SKM-1 (cell line): ENCODE measurements at regions not wholly inside any gene's neighbourhood (a gene's known extent, or its start where the extent isn't known, plus 50 kb on each side); places are given as distances from the start of the nearest gene placed in this dataset.
"Not testable (repeated sequence)": the region's sequence is repeated elsewhere in the genome, so short reads cannot be mapped to it uniquely, and the experiment has no call there.

Experiments
- DNase-seq: peaks from one replicate; lab custom pipeline; 2025; ENCODE audit not compliant: unreplicated experiment; lab: John Stamatoyannopoulos, UW

DNA sequence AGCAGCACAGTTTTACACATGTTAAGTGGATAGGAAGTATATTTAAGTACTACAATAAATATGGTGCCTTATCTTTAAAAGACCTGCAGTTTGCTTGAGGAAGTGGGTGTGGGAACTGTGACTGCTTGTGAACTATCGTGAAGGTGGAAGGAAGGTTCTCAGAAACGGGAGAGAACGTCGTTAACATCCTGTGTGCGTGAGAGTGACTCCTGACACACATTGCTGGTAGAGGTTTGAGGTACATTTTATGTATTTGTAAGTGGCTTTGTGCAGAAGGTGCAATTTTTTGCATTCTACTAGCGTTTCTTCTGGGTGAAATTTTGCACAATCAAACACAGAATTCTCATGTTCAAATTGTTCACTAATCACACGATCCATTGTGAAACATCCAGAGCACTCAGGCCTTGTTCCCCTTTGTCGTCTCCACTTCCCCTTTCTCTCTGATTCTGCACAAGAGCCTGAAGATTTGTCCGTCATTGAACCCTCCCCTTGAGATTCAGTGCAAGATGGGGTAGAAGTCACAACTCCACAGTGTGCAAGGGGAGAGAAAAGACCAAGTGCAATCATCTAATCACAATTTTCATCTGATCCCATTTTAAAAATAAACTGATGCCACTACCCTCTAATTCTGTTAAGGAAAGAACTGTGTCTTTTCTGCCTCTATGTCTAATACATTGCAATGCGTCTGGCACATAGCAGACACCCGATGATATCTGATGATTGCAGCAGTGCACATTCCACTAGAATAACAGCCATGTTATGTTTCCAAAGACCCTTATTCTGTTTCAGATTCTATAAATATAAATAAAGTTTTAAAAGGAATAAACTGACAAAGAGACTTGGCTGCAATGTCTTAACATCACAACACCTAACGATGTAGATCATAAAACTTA lies 279.9 kb downstream of the NEBL start:
- peak; percentile 30 for DNase-seq

- no peak for DNase-seq
Observed at GRCh38 chr10:20616056-20616671, 280.9 kb downstream of the NEBL start.

- DNase-seq = no peak
Observed at GRCh38 chr10:20615395-20615794, 281.7 kb downstream of the NEBL start.

- DNase-seq = no peak
Observed at GRCh38 chr10:20614911-20615310, 282.2 kb downstream of the NEBL start.

DNA sequence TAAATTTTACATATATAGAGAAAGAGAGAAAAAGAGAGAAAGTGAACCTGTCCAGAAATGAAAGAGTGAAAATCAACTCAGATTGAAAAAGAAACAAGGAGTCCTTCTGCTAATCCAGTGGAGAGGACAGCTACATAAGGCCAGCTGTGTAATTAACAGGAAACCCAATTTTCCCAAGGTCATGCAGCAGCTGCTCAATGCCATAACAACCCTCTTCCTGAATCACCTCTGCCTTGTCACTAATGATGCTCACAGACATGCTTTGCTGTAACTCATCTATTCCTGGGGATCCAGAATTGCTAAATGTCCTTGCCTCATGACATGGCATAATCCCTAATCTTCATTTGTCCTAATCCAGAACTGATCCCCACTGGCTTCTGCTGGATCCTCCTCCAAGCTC lies 288.6 kb downstream of the NEBL start:
- no peak for DNase-seq

DNA sequence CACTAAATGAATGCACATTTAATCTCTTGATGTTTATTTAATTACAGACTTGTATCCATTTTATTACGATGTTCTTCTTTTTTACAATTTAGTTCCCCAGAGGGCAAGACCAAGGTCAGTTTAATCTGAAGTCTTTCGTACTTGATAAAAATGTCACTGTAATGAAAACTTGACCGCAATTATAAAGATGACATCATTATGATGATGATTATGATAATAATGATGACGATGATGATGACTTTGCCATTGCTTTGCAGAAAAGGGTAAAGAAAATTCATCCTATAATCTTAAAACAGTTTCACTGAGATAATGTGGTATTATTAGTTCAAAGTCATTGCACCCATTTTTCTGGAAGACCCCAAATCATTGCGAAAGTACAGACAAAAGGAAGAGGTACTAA lies 290.1 kb downstream of the NEBL start:
- DNase-seq = no peak

DNA sequence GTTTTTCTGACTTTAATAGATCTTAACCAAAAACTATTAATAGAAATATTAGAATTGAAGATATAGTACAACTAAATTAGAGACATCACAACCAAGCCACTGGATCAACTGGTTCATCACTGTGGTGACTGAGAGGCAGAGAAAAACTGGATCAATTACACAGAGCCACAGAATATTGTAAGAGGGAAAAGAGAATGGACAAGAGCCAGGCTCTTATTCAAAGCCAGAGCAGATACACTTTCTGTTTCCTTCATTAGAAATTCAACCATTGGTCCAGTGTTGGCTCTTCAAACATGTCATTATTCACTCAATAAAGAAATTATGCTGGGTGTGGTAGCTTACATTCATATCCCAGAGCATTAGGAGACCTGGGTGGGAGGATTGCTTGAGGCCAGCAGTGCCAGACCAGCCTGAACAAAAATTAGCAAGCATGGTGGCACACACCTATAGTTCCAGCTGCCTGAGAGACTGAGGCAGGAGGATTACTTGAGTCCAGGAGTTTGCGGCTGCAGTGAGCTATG lies 295.1 kb downstream of the NEBL start:
- DNase-seq = no peak

DNA sequence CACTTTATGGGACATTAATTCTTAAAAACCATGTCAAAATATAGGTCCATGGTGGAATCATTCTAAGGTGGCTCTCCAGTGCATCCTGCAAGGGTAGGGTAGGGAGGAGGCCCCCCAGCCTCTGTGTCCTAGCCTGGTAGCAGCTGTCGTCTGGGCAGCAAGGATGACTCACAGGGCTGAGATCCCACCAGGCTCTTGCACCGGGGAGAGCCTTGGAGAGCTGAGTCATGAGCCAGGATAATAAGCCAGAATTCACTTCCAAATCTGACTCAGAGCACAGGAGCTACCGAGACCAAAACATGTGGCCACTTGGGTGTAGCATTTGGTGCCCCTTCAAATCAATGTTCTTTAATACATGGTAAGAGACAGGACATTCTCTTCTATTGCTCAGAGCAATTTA lies 298.5 kb downstream of the NEBL start:
- DNase-seq = no peak

GRCh38 chr10:20596911-20597310 lies 300.2 kb downstream of the NEBL start:
- no peak for DNase-seq

- DNase-seq = no peak
Observed at GRCh38 chr10:20596065-20596755, 300.9 kb downstream of the NEBL start.

- no peak for DNase-seq
Observed at GRCh38 chr10:20593649-20594048, 303.5 kb downstream of the NEBL start.

- DNase-seq = no peak
Observed at GRCh38 chr10:20582041-20582440, 315.1 kb downstream of the NEBL start.

DNA sequence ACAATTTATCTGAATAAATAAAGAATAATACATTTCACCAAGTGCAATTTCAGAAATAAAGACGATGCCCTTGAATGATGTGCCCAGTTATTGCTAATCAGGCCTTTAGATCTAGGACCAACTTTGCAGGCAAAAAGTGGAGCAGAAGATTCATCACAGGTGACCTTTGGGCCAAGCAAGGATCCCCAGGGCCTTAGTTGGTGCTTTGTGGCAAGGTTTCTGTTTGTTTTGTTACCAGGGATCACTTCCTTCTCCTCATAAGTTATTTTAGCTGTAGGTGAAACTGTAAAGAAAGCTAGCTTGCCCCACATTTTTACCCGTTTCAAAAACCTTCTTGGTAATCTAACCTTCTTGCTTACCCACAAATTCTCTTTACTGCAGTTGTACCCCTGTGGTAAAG lies 323.2 kb downstream of the NEBL start:
- no peak for DNase-seq

DNA sequence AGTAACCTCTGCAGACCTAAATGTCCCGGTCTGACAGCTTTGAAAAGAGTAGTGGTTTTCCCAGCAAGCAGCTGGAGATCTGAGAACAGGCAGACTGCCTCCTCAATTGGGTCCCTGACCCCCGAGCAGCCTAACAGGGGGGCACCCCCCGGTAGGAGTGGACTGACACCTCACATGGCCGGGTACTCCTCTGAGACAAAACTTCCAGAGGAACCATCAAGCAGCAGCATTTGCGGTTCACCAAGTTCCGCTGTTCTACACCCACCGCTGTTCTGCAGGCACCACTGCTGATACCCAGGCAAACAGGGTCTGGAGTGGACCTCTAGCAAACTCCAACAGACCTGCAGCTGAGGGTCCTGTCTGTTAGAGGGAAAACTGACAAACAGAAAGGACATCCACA lies 341.1 kb downstream of the NEBL start:
- DNase-seq = not testable (repeated sequence)

GRCh38 chr10:20552382-20552781 lies 344.7 kb downstream of the NEBL start:
- DNase-seq = no peak

- no peak for DNase-seq
Observed at GRCh38 chr10:20551761-20552160, 345.4 kb downstream of the NEBL start.

DNA sequence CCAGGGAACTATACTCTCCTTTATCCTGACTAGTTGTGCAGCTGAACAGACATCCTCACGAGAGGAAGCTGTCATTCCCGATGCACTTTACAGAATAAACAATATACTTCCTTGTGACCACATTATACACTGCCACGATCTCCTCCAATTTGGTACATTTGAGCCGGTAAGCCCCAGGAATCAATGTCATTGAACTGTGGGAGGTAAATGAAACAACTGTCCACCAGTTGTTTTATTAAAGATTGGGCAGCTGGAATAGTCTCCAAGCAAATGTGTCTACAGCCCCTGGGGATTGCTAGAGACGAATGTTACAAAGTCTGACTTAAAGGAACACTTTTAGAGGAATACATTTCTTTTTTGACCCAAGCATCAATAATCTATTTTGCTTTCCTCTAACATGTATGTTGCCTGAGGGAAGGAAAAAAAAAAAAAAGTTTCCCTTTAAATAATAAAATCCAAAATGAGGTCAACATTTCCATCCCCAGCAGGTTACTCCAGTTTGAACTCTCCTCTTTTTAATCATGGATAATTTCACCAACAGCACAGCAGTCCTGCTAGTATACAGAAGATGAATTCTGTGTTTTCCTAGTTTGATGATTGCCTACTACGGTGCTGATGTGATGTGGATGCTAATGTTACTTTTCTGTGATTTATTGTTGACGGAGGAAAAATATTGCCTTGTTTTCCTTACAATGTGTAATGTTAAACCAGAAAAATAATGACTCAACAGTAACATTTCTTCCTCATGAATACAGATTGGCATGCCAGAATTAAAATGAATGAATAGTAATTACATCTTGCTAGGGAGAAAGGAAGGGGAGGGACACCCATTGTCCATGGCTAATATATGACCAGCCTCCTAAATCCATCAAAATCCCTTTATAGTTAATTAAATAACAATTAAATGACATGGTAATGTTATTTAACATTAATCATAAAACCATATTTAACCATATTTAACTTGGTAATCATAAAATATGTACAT lies 360.9 kb downstream of the NEBL start:
- no peak for DNase-seq

DNA sequence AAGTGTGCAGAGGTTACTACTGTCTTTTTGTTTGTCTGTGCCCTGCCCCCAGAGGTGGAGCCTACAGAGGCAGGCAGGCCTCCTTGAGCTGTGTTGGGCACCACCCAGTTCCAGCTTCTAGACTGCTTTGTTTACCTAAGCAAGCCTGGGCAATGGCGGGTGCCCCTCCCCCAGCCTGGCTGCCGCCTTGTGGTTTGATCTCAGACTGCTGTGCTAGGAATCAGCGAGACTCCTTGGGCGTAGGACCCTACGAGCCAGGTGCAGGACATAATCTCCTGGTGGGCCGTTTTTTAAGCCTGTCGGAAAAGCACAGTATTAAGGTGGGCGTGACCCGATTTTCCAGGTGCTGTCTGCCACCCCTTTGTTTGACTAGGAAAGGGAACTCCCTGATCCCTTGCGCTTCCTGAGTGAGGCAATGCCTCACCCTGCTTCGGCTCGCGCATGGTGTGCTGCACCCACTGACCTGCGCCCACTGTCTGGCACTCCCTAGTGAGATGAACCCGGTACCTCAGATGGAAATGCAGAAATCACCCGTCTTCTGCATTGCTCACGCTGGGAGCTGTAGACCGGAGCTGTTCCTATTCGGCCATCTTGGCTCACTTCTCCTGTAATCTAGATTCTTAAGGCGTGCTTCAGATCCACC lies 365.7 kb downstream of the NEBL start:
- DNase-seq = not testable (repeated sequence)

DNA sequence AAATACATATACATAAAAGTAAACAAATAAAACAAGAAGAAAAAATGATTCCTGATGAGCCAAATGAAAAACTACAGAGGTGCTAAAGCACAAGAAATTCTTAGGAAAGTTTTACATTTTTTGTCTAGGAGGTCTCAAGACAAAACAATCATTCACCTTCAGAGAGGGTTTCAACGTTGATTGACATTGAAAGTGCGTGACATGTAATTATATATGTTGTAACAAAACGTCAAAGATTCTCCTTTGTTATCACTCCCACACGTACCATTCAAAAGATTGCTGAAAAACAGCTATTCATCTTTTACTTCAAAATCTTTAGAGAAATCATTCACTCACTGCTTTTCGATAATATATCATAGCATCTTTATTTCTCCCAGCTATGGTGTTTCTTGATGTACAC lies 375.9 kb downstream of the NEBL start:
- no peak for DNase-seq

GRCh38 chr10:20515654-20516053 lies 381.5 kb downstream of the NEBL start:
- DNase-seq = no peak
